ENCODE measurements at regions not wholly inside any gene's neighbourhood (a gene's known extent, or its start where the extent isn't known, plus 50 kb on each side); places are given as distances from the start of the nearest gene placed in this dataset.

DNA sequence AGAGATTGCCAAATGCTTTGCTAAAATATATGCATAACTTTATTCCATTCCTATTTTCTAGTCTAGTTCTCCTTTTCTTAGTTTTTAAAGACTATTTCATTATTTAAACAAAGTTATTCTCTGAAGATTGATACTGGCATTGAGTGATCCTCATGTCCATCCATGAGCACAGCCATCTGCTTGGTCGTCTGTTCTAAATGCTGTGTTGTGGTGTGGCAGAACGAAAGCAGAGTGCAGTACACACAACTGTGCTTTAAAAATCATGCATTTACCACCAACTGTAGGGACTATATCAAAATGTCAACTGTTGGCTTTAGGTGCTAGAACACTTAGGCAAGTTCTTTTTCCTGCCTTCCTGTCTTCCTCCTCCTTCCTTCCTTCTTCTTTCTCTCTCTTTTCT is 226.6 kb downstream of the ACKR3 start:
- Histone ChIP-seq H3K4me3 (ENCODE audit: low read length) (no peak overlapping the region), H3K9me2 (ENCODE audit: insufficient read depth, low read length) (no peaks in the 10 kb centered on the region), H3K79me2 (replicated peaks; ENCODE audit: insufficient read depth, low read length) (no peaks in the 10 kb centered on the region), H3K27me3 (ENCODE audit: insufficient read depth, low read depth, low read length) (no peaks in the 10 kb centered on the region), H3F3A (ENCODE audit: insufficient read depth, low read length, poor library complexity, severe bottlenecking) (no peaks in the 10 kb centered on the region), H2AFZ (ENCODE audit: low read depth, low read length) (no peak overlapping the region), H3K36me3 (ENCODE audit: insufficient read depth, low read length) (no peaks in the 10 kb centered on the region), H3K27ac (ENCODE audit: low read length) (no peak overlapping the region), H3K9ac (ENCODE audit: low read length) (no peak overlapping the region), H4K20me1 (ENCODE audit: insufficient read depth) (no peaks in the 10 kb centered on the region), H3K9me3 (ENCODE audit: low read length) (no peaks in the 10 kb centered on the region), H3K4me2 (ENCODE audit: low read length) (no peak overlapping the region)
- TF ChIP-seq TAF1 (IDR thresholded peaks at IDR 0.05; ENCODE audit: low read depth), result no peak
- TF ChIP-seq SMC3 (conservative IDR thresholded peaks at IDR 0.05; ENCODE audit: poor library complexity), result no peak
- TF ChIP-seq, protein P1, sequence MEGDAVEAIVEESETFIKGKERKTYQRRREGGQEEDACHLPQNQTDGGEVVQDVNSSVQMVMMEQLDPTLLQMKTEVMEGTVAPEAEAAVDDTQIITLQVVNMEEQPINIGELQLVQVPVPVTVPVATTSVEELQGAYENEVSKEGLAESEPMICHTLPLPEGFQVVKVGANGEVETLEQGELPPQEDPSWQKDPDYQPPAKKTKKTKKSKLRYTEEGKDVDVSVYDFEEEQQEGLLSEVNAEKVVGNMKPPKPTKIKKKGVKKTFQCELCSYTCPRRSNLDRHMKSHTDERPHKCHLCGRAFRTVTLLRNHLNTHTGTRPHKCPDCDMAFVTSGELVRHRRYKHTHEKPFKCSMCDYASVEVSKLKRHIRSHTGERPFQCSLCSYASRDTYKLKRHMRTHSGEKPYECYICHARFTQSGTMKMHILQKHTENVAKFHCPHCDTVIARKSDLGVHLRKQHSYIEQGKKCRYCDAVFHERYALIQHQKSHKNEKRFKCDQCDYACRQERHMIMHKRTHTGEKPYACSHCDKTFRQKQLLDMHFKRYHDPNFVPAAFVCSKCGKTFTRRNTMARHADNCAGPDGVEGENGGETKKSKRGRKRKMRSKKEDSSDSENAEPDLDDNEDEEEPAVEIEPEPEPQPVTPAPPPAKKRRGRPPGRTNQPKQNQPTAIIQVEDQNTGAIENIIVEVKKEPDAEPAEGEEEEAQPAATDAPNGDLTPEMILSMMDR (IDR thresholded peaks at IDR 0.05; ENCODE audit: poor library complexity, severe bottlenecking), result no peak
- TF ChIP-seq EP300 (conservative IDR thresholded peaks at IDR 0.05; ENCODE audit: poor library complexity, severe bottlenecking), result no peak

DNA sequence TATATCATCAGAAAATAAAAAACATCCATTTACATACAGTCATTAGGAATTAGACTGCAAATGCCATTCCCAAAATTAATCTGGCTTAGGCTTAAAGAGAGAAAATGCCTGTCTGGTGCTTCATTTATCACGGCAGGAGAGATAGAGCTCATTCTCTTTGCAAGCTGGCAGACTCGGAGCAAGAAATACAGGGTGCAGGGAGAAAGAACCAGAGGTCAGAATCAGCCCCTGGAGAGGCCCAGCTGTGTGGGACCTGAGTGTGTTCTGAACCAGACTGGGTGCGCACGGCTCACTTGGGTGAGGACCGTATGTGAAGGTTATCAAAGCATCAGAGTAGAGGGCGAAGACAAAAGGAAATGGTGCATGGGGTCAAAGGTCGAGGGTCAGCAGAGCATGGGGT is 227.8 kb downstream of the ACKR3 start:
- Histone ChIP-seq H3K79me2 (replicated peaks; ENCODE audit: insufficient read depth, low read length) (no peaks in the 10 kb centered on the region), H4K20me1 (ENCODE audit: insufficient read depth) (no peaks in the 10 kb centered on the region), H3K4me2 (ENCODE audit: low read length) (no peak overlapping the region), H3K9me3 (ENCODE audit: low read length) (no peaks in the 10 kb centered on the region), H3K36me3 (ENCODE audit: insufficient read depth, low read length) (no peaks in the 10 kb centered on the region), H3F3A (ENCODE audit: insufficient read depth, low read length, poor library complexity, severe bottlenecking) (no peaks in the 10 kb centered on the region), H3K4me3 (ENCODE audit: low read length) (no peak overlapping the region), H2AFZ (ENCODE audit: low read depth, low read length) (no peak overlapping the region), H3K9me2 (ENCODE audit: insufficient read depth, low read length) (no peaks in the 10 kb centered on the region), H3K27me3 (ENCODE audit: insufficient read depth, low read depth, low read length) (no peaks in the 10 kb centered on the region), H3K9ac (ENCODE audit: low read length) (no peak overlapping the region), H3K27ac (ENCODE audit: low read length) (no peak overlapping the region)
- TF ChIP-seq TAF1 (IDR thresholded peaks at IDR 0.05; ENCODE audit: low read depth) (no peak), EZH2 (IDR thresholded peaks at IDR 0.05; ENCODE audit: borderline replicate concordance, insufficient read depth, low read length, poor library complexity, severe bottlenecking) (no peak)

DNA sequence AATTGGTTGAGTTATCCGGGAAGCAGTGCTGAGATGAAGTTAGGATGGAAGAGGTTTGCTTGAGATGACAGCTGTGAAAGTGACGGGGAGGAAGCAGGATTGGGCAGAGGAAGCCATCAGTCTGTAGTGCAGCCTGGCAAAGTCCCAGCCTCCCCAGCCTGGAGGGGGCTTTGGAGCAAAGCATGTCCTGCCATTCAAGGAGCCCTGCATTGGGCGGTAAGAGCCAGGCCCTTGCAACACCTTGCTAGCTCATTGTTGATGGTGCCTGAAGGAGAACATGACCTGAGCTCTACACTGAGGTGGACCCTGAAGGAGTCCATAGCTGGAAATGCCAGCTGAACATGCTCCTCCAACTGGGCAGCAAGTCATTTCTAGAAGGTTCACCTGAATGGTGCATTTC is 228.9 kb downstream of the ACKR3 start:
- no peak overlapping the region for H3K4me2 ChIP-seq (ENCODE audit: low read length)
- no peak for TF ChIP-seq EZH2 (IDR thresholded peaks at IDR 0.05; ENCODE audit: borderline replicate concordance, insufficient read depth, low read length, poor library complexity, severe bottlenecking)
- no peak for TF ChIP-seq MXI1 (conservative IDR thresholded peaks at IDR 0.05; ENCODE audit: poor library complexity, severe bottlenecking)
- TF ChIP-seq EP300 (conservative IDR thresholded peaks at IDR 0.05; ENCODE audit: poor library complexity, severe bottlenecking), result no peak
- TF ChIP-seq, protein P2, sequence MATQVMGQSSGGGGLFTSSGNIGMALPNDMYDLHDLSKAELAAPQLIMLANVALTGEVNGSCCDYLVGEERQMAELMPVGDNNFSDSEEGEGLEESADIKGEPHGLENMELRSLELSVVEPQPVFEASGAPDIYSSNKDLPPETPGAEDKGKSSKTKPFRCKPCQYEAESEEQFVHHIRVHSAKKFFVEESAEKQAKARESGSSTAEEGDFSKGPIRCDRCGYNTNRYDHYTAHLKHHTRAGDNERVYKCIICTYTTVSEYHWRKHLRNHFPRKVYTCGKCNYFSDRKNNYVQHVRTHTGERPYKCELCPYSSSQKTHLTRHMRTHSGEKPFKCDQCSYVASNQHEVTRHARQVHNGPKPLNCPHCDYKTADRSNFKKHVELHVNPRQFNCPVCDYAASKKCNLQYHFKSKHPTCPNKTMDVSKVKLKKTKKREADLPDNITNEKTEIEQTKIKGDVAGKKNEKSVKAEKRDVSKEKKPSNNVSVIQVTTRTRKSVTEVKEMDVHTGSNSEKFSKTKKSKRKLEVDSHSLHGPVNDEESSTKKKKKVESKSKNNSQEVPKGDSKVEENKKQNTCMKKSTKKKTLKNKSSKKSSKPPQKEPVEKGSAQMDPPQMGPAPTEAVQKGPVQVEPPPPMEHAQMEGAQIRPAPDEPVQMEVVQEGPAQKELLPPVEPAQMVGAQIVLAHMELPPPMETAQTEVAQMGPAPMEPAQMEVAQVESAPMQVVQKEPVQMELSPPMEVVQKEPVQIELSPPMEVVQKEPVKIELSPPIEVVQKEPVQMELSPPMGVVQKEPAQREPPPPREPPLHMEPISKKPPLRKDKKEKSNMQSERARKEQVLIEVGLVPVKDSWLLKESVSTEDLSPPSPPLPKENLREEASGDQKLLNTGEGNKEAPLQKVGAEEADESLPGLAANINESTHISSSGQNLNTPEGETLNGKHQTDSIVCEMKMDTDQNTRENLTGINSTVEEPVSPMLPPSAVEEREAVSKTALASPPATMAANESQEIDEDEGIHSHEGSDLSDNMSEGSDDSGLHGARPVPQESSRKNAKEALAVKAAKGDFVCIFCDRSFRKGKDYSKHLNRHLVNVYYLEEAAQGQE (IDR thresholded peaks at IDR 0.05; ENCODE audit: borderline replicate concordance), result no peak
- TF ChIP-seq RAD21 (conservative IDR thresholded peaks at IDR 0.05), result no peak
- no peak for TF ChIP-seq TAF1 (IDR thresholded peaks at IDR 0.05; ENCODE audit: low read depth)
- TF ChIP-seq, protein P1 (IDR thresholded peaks at IDR 0.05; ENCODE audit: poor library complexity, severe bottlenecking), result no peak
- no peak for TF ChIP-seq SMC3 (conservative IDR thresholded peaks at IDR 0.05; ENCODE audit: poor library complexity)
- TF ChIP-seq POLR2AphosphoS5 (IDR thresholded peaks at IDR 0.05), result no peak
- no peak overlapping the region for H2AFZ ChIP-seq (ENCODE audit: low read depth, low read length)

More for the DNA sequence above, 228.9 kb downstream of the ACKR3 start:
- H3K79me2 ChIP-seq (replicated peaks; ENCODE audit: insufficient read depth, low read length), result no peaks in the 10 kb centered on the region
- no peaks in the 10 kb centered on the region for H3K9me3 ChIP-seq (ENCODE audit: low read length)
- no peaks in the 10 kb centered on the region for H3K36me3 ChIP-seq (ENCODE audit: insufficient read depth, low read length)
- no peak overlapping the region for H3K4me3 ChIP-seq (ENCODE audit: low read length)
- H3F3A ChIP-seq (ENCODE audit: insufficient read depth, low read length, poor library complexity, severe bottlenecking), result no peaks in the 10 kb centered on the region
- H3K9ac ChIP-seq (ENCODE audit: low read length), result no peak overlapping the region
- H3K9me2 ChIP-seq (ENCODE audit: insufficient read depth, low read length), result no peaks in the 10 kb centered on the region
- no peak overlapping the region for H3K27ac ChIP-seq (ENCODE audit: low read length)
- no peaks in the 10 kb centered on the region for H4K20me1 ChIP-seq (ENCODE audit: insufficient read depth)
- H3K27me3 ChIP-seq (ENCODE audit: insufficient read depth, low read depth, low read length), result no peaks in the 10 kb centered on the region

Measured in neural cell (in vitro differentiated cells).